NCI-H2081 (cell line): ENCODE measurements at regions not wholly inside any gene's neighbourhood (a gene's known extent, or its start where the extent isn't known, plus 50 kb on each side); places are given as distances from the start of the nearest gene placed in this dataset.
"Not testable (repeated sequence)": the region's sequence is repeated elsewhere in the genome, so short reads cannot be mapped to it uniquely, and the experiment has no call there.

Source experiments
- DNase-seq, 2 experiments: peaks; one replicate each; lab custom pipeline; 2025; lab: John Stamatoyannopoulos, UW

GRCh38 chr4:105050896-105051295 lies 95.8 kb upstream of the TET2 start:
- DNase-seq: no peak

GRCh38 chr4:105057370-105058105 lies 89.1 kb upstream of the TET2 start:
- DNase-seq: no peak

GRCh38 chr4:105058177-105058812 lies 88.4 kb upstream of the TET2 start:
- no peak for DNase-seq

- no peak for DNase-seq
Measured at GRCh38 chr4:105059337-105059736, 87.3 kb upstream of the TET2 start.

GRCh38 chr4:105060628-105061027 lies 86.0 kb upstream of the TET2 start:
- DNase-seq: no peak

- DNase-seq: no peak
Measured at GRCh38 chr4:105061136-105061696, 85.5 kb upstream of the TET2 start.

- DNase-seq: peak in 1 of 2 experiments; percentile 3
Measured at GRCh38 chr4:105061731-105062130, 84.9 kb upstream of the TET2 start.

- DNase-seq: no peak
Measured at GRCh38 chr4:105066401-105066800, 80.3 kb upstream of the TET2 start.

- DNase-seq: no peak
Measured at GRCh38 chr4:105067431-105067830, 79.2 kb upstream of the TET2 start.

- DNase-seq: peak in 1 of 2 experiments; percentile 39
Measured at GRCh38 chr4:105067946-105068345, 78.7 kb upstream of the TET2 start.

- peak; percentile 11 to 69 for DNase-seq
Measured at GRCh38 chr4:105068516-105068915, 78.2 kb upstream of the TET2 start.

GRCh38 chr4:105072095-105072494 lies 74.6 kb upstream of the TET2 start:
- DNase-seq: not testable (repeated sequence)

GRCh38 chr4:105074097-105074496 lies 72.6 kb upstream of the TET2 start:
- DNase-seq: peak in 1 of 2 experiments; percentile 1

- no peak for DNase-seq
Measured at GRCh38 chr4:105075045-105075444, 71.6 kb upstream of the TET2 start.

GRCh38 chr4:105088110-105088879 lies 58.4 kb upstream of the TET2 start:
- no peak for DNase-seq

GRCh38 chr4:105092356-105092755 lies 54.3 kb upstream of the TET2 start:
- no peak for DNase-seq

- DNase-seq: no peak
Measured at GRCh38 chr4:105092768-105093167, 53.9 kb upstream of the TET2 start.

GRCh38 chr4:105093975-105094374 lies 52.7 kb upstream of the TET2 start:
- no peak for DNase-seq
